HG03432 (cell line): ENCODE measurements at regions not wholly inside any gene's neighbourhood (a gene's known extent, or its start where the extent isn't known, plus 50 kb on each side); places are given as distances from the start of the nearest gene placed in this dataset.
"Not testable (repeated sequence)": the region's sequence is repeated elsewhere in the genome, so short reads cannot be mapped to it uniquely, and the experiment has no call there.

Experiments
- ATAC-seq: cut with Tn5 transposase; IDR thresholded peaks from one replicate; pipeline ENCODE4 v1.9.1; 2021; ENCODE audit warnings: mild to moderate bottlenecking, moderate library complexity; ENCODE audit not compliant: unreplicated experiment

GRCh38 chr13:22903301-22903700, 277.5 kb upstream of the SGCG start:
- ATAC-seq = no peak

GRCh38 chr13:22903925-22904324, 276.9 kb upstream of the SGCG start:
- ATAC-seq = no peak

GRCh38 chr13:22915442-22916082, 265.2 kb upstream of the SGCG start:
- ATAC-seq = peak; percentile 78

- ATAC-seq = not testable (repeated sequence)
Measured at GRCh38 chr13:22916276-22916675, 264.5 kb upstream of the SGCG start.

- peak; percentile 19 for ATAC-seq
Measured at GRCh38 chr13:22925881-22926747, 254.7 kb upstream of the SGCG start.

- ATAC-seq = peak; percentile 60
Measured at GRCh38 chr13:22926748-22927400, 253.9 kb upstream of the SGCG start.

- ATAC-seq = not testable (repeated sequence)
Measured at GRCh38 chr13:22927845-22928244, 252.9 kb upstream of the SGCG start.

GRCh38 chr13:22929381-22930126, 251.2 kb upstream of the SGCG start:
- ATAC-seq = no peak

GRCh38 chr13:22931576-22931975, 249.2 kb upstream of the SGCG start:
- ATAC-seq = no peak

GRCh38 chr13:22932632-22933412, 248.0 kb upstream of the SGCG start:
- not testable (repeated sequence) for ATAC-seq

- no peak for ATAC-seq
Measured at GRCh38 chr13:22933571-22934181, 247.1 kb upstream of the SGCG start.

GRCh38 chr13:22934744-22935523, 245.8 kb upstream of the SGCG start:
- ATAC-seq = no peak

- no peak for ATAC-seq
Measured at GRCh38 chr13:22936228-22936627, 244.6 kb upstream of the SGCG start.

- ATAC-seq = no peak
Measured at GRCh38 chr13:22937241-22937640, 243.5 kb upstream of the SGCG start.

GRCh38 chr13:22937953-22938352, 242.8 kb upstream of the SGCG start:
- ATAC-seq = no peak

- no peak for ATAC-seq
Measured at GRCh38 chr13:22938576-22938975, 242.2 kb upstream of the SGCG start.

- no peak for ATAC-seq
Measured at GRCh38 chr13:22939157-22939556, 241.6 kb upstream of the SGCG start.

GRCh38 chr13:22940090-22940710, 240.6 kb upstream of the SGCG start:
- no peak for ATAC-seq

- no peak for ATAC-seq
Measured at GRCh38 chr13:22940736-22941135, 240.0 kb upstream of the SGCG start.
